Lower lobe of right lung (tissue), 2 donors: ENCODE measurements at regions not wholly inside any gene's neighbourhood (a gene's known extent, or its start where the extent isn't known, plus 50 kb on each side); places are given as distances from the start of the nearest gene placed in this dataset.
A peak's percentile ranks its signal among the peaks of the same experiment; 100 is the strongest.

Experiments used
- ATAC-seq, 2 donors: fragments of 200-7000 bp; cut with Tn5 transposase; one replicate each; pipeline ENCODE4 v1.9.1; 2020 to 2022; ENCODE audit warnings: mild to moderate bottlenecking in 2 of 2, moderate library complexity in 2 of 2
- DNase-seq: peaks from one replicate; pipeline ENCODE4 v3.0.0-alpha.2; 2020
- H3K27ac ChIP-seq: fragments of 200-600 bp; one replicate; pipeline ENCODE4 v1.8.0; 2022
- H3K27me3 ChIP-seq: fragments of 200-600 bp; one replicate; pipeline ENCODE4 v1.8.0; 2022; ENCODE audit warnings: low read depth
- H3K36me3 ChIP-seq: fragments of 200-600 bp; one replicate; pipeline ENCODE4 v1.8.0; 2022; ENCODE audit warnings: mild to moderate bottlenecking
- H3K4me1 ChIP-seq: fragments of 200-600 bp; one replicate; pipeline ENCODE4 v1.8.0; 2022
- H3K4me3 ChIP-seq: fragments of 200-600 bp; one replicate; pipeline ENCODE4 v1.8.0; 2022; ENCODE audit warnings: mild to moderate bottlenecking
- H3K9me3 ChIP-seq: fragments of 200-600 bp; one replicate; pipeline ENCODE4 v1.8.0; 2022
- intact Hi-C: fragments of 100-400 bp; cut with DNase I; formaldehyde crosslinking; loops from one replicate; pipeline ENCODE4 v1.11.0; 2022
- TF ChIP-seq, protein P1 (sequence below): fragments of 200-600 bp; IDR thresholded peaks from one replicate; pipeline ENCODE4 v1.8.0; 2022; ENCODE audit warnings: antibody characterized with exemption, mild to moderate bottlenecking
- donor health status: DM: no; HTN: yes; CAD: no; lungs with severe emphysema.

GRCh38 chr10:78953113-78953798 lies 115.5 kb upstream of the ZMIZ1 start:
- intact Hi-C loops, result no loop called here
- TF ChIP-seq, protein P1, sequence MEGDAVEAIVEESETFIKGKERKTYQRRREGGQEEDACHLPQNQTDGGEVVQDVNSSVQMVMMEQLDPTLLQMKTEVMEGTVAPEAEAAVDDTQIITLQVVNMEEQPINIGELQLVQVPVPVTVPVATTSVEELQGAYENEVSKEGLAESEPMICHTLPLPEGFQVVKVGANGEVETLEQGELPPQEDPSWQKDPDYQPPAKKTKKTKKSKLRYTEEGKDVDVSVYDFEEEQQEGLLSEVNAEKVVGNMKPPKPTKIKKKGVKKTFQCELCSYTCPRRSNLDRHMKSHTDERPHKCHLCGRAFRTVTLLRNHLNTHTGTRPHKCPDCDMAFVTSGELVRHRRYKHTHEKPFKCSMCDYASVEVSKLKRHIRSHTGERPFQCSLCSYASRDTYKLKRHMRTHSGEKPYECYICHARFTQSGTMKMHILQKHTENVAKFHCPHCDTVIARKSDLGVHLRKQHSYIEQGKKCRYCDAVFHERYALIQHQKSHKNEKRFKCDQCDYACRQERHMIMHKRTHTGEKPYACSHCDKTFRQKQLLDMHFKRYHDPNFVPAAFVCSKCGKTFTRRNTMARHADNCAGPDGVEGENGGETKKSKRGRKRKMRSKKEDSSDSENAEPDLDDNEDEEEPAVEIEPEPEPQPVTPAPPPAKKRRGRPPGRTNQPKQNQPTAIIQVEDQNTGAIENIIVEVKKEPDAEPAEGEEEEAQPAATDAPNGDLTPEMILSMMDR, result no peak
- Histone ChIP-seq H3K4me1 (peaks cover 11% of the 10 kb centered on the region), H3K27ac (peak overlapping the region; percentile 11), H3K36me3 (no peaks in the 10 kb centered on the region), H3K9me3 (no peaks in the 10 kb centered on the region), H3K4me3 (no peak overlapping the region), H3K27me3 (no peaks in the 10 kb centered on the region)
- ATAC-seq (peak; percentile 9 to 40), DNase-seq (no peak)

DNA sequence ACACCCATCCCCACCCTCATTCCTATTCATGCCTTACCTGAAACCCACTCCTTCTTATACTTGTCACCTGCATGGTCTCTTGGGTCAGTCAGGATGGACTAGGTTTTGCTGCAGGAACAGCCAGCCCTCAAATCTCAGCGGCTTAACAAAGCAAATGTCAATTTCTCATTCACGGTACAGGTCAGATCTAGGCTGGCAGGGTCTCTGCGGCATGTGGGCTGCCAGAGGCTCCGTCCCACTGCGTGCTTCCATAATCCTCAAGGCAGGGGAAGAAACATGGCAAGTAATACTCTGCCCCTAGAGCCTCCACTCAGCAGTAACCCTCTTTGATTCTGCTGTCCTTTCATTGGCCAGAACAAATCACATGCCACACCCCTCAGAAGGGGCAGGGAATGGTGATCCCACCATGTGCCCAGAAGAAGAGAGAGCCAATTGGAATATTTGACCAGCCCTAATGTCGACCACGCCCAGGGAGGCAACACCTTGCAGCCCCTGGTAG lies 114.9 kb upstream of the ZMIZ1 start:
- no peak for DNase-seq

GRCh38 chr10:78954689-78955088 lies 114.1 kb upstream of the ZMIZ1 start:
- DNase-seq (no peak), ATAC-seq (no peak)
- TF ChIP-seq, protein P1, result no peak
- Histone ChIP-seq H3K4me3 (no peak overlapping the region), H3K4me1 (peaks cover 11% of the 10 kb centered on the region), H3K27ac (no peak overlapping the region), H3K27me3 (no peaks in the 10 kb centered on the region), H3K36me3 (no peaks in the 10 kb centered on the region), H3K9me3 (no peaks in the 10 kb centered on the region)
- intact Hi-C loops, result no loop called here

More for the DNA sequence above, 114.9 kb upstream of the ZMIZ1 start:
- no peak overlapping the region for H3K27ac ChIP-seq
- no peak for ATAC-seq
- no peaks in the 10 kb centered on the region for H3K9me3 ChIP-seq
- H3K4me3 ChIP-seq, result no peak overlapping the region
- no peaks in the 10 kb centered on the region for H3K36me3 ChIP-seq
- H3K27me3 ChIP-seq, result no peaks in the 10 kb centered on the region
- intact Hi-C loops, result no loop called here
- peaks cover 11% of the 10 kb centered on the region for H3K4me1 ChIP-seq
- TF ChIP-seq, protein P1, result no peak

GRCh38 chr10:78955206-78955605 lies 113.6 kb upstream of the ZMIZ1 start:
- H3K27ac ChIP-seq, result no peak overlapping the region
- intact Hi-C loops, result no loop called here
- DNase-seq (no peak), ATAC-seq (no peak)
- peaks cover 15% of the 10 kb centered on the region for H3K4me1 ChIP-seq
- H3K4me3 ChIP-seq, result no peak overlapping the region
- H3K9me3 ChIP-seq, result no peaks in the 10 kb centered on the region
- H3K27me3 ChIP-seq, result no peaks in the 10 kb centered on the region
- no peaks in the 10 kb centered on the region for H3K36me3 ChIP-seq
- TF ChIP-seq, protein P1, result no peak

DNA sequence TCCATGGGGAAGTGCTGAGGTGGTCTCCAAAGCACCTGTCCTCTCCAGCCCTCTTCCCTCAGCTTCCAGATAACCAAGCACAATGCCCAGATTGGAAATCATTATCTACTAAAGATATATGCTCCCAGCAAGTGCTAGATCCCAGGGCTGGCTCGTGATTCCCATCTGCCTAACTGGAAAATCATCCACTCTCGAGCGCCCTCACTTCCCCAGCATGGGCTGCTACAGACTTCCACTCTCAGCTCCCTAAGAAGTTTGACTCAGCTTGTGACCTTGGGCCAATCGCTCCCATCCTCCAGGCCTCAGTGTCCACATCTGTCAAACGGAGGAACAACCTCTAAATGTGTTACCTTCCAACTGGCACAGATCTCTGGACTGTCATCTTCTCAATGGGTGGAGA lies 112.4 kb upstream of the ZMIZ1 start:
- TF ChIP-seq, protein P1, result no peak
- Histone ChIP-seq H3K9me3 (no peaks in the 10 kb centered on the region), H3K4me3 (no peak overlapping the region), H3K27ac (no peak overlapping the region), H3K4me1 (peaks cover 27% of the 10 kb centered on the region), H3K36me3 (no peaks in the 10 kb centered on the region), H3K27me3 (no peaks in the 10 kb centered on the region)
- ATAC-seq (no peak), DNase-seq (no peak)
- intact Hi-C loops, result no loop called here
